H9 (cell line): ENCODE measurements at regions not wholly inside any gene's neighbourhood (a gene's known extent, or its start where the extent isn't known, plus 50 kb on each side); places are given as distances from the start of the nearest gene placed in this dataset.

Experiments used
- DNase-seq: peaks from one replicate; pipeline ENCODE4 v3.0.0-alpha.2; 2017
- H2AFZ ChIP-seq: one replicate; pipeline ENCODE4 v1.6.1; 2013; ENCODE audit warnings: mild to moderate bottlenecking, low read length, control low read depth, moderate library complexity
- H2AK5ac ChIP-seq: 2 replicates; pipeline ENCODE4 v1.6.1; 2013; ENCODE audit warnings: low read length, control low read depth, mixed read lengths; ENCODE audit not compliant: insufficient read length
- H2BK120ac ChIP-seq: one replicate; pipeline ENCODE4 v1.6.1; 2013; ENCODE audit warnings: low read depth, mild to moderate bottlenecking, low read length, control low read depth, inconsistent platforms; ENCODE audit not compliant: poor library complexity, severe bottlenecking
- H2BK12ac ChIP-seq: 2 replicates; pipeline ENCODE4 v1.6.1; 2013; ENCODE audit warnings: low read length, control low read depth, mixed read lengths, low read depth; ENCODE audit not compliant: insufficient read length
- H2BK15ac ChIP-seq: 2 replicates; pipeline ENCODE4 v1.6.1; 2013; ENCODE audit warnings: low read depth, low read length, control low read depth
- H2BK20ac ChIP-seq: one replicate; pipeline ENCODE4 v1.6.1; 2013; ENCODE audit warnings: low read depth, mild to moderate bottlenecking, low read length, control low read depth, inconsistent platforms; ENCODE audit not compliant: poor library complexity, severe bottlenecking
- H2BK5ac ChIP-seq: 2 replicates; pipeline ENCODE4 v1.6.1; 2013; ENCODE audit warnings: low read length, control low read depth, mixed read lengths; ENCODE audit not compliant: insufficient read length
- H3K14ac ChIP-seq: 2 replicates; pipeline ENCODE4 v1.6.1; 2013; ENCODE audit warnings: low read length, control low read depth; ENCODE audit not compliant: insufficient read depth
- H3K18ac ChIP-seq: 2 replicates; pipeline ENCODE4 v1.6.1; 2013; ENCODE audit warnings: low read depth, mild to moderate bottlenecking, mixed read lengths, low read length, control low read depth; ENCODE audit not compliant: insufficient read length
- H3K23ac ChIP-seq: 2 replicates; pipeline ENCODE4 v1.6.1; 2013; ENCODE audit warnings: low read length, control low read depth, mixed read lengths, low read depth; ENCODE audit not compliant: insufficient read length
- H3K23me2 ChIP-seq: 2 replicates; pipeline ENCODE4 v1.6.1; 2013; ENCODE audit warnings: low read depth, mild to moderate bottlenecking, mixed read lengths, low read length, control low read depth; ENCODE audit not compliant: insufficient read length, poor library complexity, severe bottlenecking
- H3K27ac ChIP-seq: 2 replicates; pipeline ENCODE4 v1.5.1; 2013; ENCODE audit warnings: low read length, control low read depth, mixed read lengths, low read depth; ENCODE audit not compliant: insufficient read length
- H3K27me3 ChIP-seq: 2 replicates; pipeline ENCODE4 v1.6.1; 2013; ENCODE audit warnings: low read length, control low read depth, inconsistent platforms; ENCODE audit not compliant: insufficient read depth
- H3K4ac ChIP-seq: 2 replicates; pipeline ENCODE4 v1.6.1; 2013; ENCODE audit warnings: low read depth, mild to moderate bottlenecking, control low read depth, inconsistent platforms, low read length, moderate library complexity
- H3K4me1 ChIP-seq: 2 replicates; pipeline ENCODE4 v1.6.1; 2013; ENCODE audit warnings: low read length, control low read depth, inconsistent platforms; ENCODE audit not compliant: insufficient read depth
- H3K4me2 ChIP-seq: 2 replicates; pipeline ENCODE4 v1.6.1; 2013; ENCODE audit warnings: low read length, control low read depth, mixed read lengths; ENCODE audit not compliant: insufficient read length, insufficient read depth
- H3K56ac ChIP-seq: 2 replicates; pipeline ENCODE4 v1.6.1; 2013; ENCODE audit warnings: low read depth, mild to moderate bottlenecking, mixed read lengths, low read length, control low read depth; ENCODE audit not compliant: insufficient read length
- H3K79me1 ChIP-seq: 2 replicates; pipeline ENCODE4 v1.6.1; 2013; ENCODE audit warnings: low read depth, mild to moderate bottlenecking, moderate library complexity, low read length, control low read depth, inconsistent platforms; ENCODE audit not compliant: insufficient read depth, poor library complexity, severe bottlenecking
- H3K79me2 ChIP-seq: 2 replicates; pipeline ENCODE4 v1.6.1; 2013; ENCODE audit warnings: low read length, control low read depth, inconsistent platforms; ENCODE audit not compliant: insufficient read depth
- H3K9ac ChIP-seq: 2 replicates; pipeline ENCODE4 v1.6.1; 2013; ENCODE audit warnings: low read length, control low read depth, mixed read lengths; ENCODE audit not compliant: insufficient read length; ENCODE audit errors: extremely low read depth
- H3K9me3 ChIP-seq: one replicate; pipeline ENCODE4 v1.6.1; 2013; ENCODE audit warnings: low read depth, low read length, inconsistent platforms; ENCODE audit not compliant: control insufficient read depth
- H3T11ph ChIP-seq: one replicate; pipeline ENCODE4 v1.6.1; 2013; ENCODE audit warnings: mild to moderate bottlenecking, low read length, control low read depth, inconsistent platforms
- H4K20me1 ChIP-seq: one replicate; pipeline ENCODE4 v1.6.1; 2013; ENCODE audit not compliant: control insufficient read depth, insufficient read length, insufficient read depth
- H4K5ac ChIP-seq: 2 replicates; pipeline ENCODE4 v1.6.1; 2013; ENCODE audit warnings: low read depth, mild to moderate bottlenecking, mixed read lengths, low read length, control low read depth; ENCODE audit not compliant: insufficient read length
- H4K8ac ChIP-seq: replicated peaks from 2 replicates; pipeline ENCODE4 v1.6.1; 2013; ENCODE audit warnings: low read length, control low read depth, mixed read lengths, low read depth; ENCODE audit not compliant: insufficient read length
- H4K91ac ChIP-seq: 2 replicates; pipeline ENCODE4 v1.6.1; 2013; ENCODE audit warnings: low read depth, mild to moderate bottlenecking, moderate library complexity, mixed read lengths, low read length, control low read depth; ENCODE audit not compliant: insufficient read length
- H3K27ac Mint-ChIP-seq, 3 experiments: 2 replicates in 2 of 3; 3 replicates in 1 of 3; pipeline ENCODE4 v1.8.0; 2020 to 2021; ENCODE audit warnings: mixed read lengths in 3 of 3, mild to moderate bottlenecking in 1 of 3, moderate library complexity in 1 of 3
- H3K27me3 Mint-ChIP-seq: 2 replicates; pipeline ENCODE4 v1.8.0; 2021; ENCODE audit warnings: low read depth, mild to moderate bottlenecking, moderate library complexity, mixed read lengths
- H3K36me3 Mint-ChIP-seq, 3 experiments: 2 replicates in 2 of 3; 3 replicates in 1 of 3; pipeline ENCODE4 v1.8.0; 2020 to 2021; ENCODE audit warnings: low read depth in 3 of 3, mixed read lengths in 3 of 3; ENCODE audit not compliant: insufficient read depth in 1 of 3
- H3K4me1 Mint-ChIP-seq, 2 experiments: 2 replicates each; pipeline ENCODE4 v1.8.0; 2020; ENCODE audit warnings: mixed read lengths in 2 of 2
- H3K4me3 Mint-ChIP-seq, 2 experiments: 2 replicates in 1 of 2; 3 replicates in 1 of 2; pipeline ENCODE4 v1.8.0; 2020 to 2021; ENCODE audit warnings: mild to moderate bottlenecking in 2 of 2, mixed read lengths in 2 of 2, moderate library complexity in 1 of 2
- H3K9me3 Mint-ChIP-seq, 2 experiments: 2 replicates in 1 of 2; 3 replicates in 1 of 2; pipeline ENCODE4 v1.8.0; 2020; ENCODE audit warnings: mild to moderate bottlenecking in 2 of 2, mixed read lengths in 2 of 2, moderate library complexity in 1 of 2
- WGBS: extraction: QIAGEN DNeasy Blood & Tissue Kit; methylation state at CpG from one replicate; pipeline ENCODE4 v1.1.7; 2013; ENCODE audit warnings: missing lambda C conversion rate, low lambda C conversion rate, mixed read lengths; ENCODE audit not compliant: insufficient read length; ENCODE audit errors: extremely low coverage; 5-methylcytosine and 5-hydroxymethylcytosine counted together
- TF ChIP-seq, protein P1 (sequence below): fragments of 200-600 bp; sonication (generic); conservative IDR thresholded peaks from 3 replicates; pipeline ENCODE4 v1.8.0; 2021; ENCODE audit warnings: antibody characterized with exemption, mild to moderate bottlenecking

DNA sequence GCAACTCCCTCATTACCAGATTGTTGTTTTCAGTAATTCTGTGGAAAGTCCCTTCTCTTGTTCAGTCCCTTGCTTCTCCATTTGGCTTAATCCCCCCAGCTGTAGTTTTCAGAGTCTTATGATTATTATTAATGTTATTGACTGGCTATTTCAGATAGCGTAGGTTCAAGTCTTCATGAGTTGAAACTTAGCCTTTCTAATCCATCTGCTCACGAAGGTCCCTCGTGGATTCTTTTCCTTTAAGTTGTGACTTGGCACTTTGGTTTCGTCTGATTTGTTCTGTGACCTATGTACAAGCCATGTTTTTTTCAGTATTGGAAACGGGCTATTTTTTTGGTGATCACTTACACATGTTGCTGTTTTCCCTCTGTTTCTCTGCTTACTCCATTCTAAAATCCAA is 260.3 kb downstream of the TMEM167A start:
- H3K79me1 ChIP-seq, result no peaks in the 10 kb centered on the region

More for the DNA sequence above, 260.3 kb downstream of the TMEM167A start:
- no peaks in the 10 kb centered on the region for H3K79me2 ChIP-seq
- WGBS, result no CpG with 5 or more reads among the region's 5 CpGs
- H3K9ac ChIP-seq, result no peak overlapping the region
- H2BK20ac ChIP-seq, result no peak overlapping the region
- TF ChIP-seq, protein P1, sequence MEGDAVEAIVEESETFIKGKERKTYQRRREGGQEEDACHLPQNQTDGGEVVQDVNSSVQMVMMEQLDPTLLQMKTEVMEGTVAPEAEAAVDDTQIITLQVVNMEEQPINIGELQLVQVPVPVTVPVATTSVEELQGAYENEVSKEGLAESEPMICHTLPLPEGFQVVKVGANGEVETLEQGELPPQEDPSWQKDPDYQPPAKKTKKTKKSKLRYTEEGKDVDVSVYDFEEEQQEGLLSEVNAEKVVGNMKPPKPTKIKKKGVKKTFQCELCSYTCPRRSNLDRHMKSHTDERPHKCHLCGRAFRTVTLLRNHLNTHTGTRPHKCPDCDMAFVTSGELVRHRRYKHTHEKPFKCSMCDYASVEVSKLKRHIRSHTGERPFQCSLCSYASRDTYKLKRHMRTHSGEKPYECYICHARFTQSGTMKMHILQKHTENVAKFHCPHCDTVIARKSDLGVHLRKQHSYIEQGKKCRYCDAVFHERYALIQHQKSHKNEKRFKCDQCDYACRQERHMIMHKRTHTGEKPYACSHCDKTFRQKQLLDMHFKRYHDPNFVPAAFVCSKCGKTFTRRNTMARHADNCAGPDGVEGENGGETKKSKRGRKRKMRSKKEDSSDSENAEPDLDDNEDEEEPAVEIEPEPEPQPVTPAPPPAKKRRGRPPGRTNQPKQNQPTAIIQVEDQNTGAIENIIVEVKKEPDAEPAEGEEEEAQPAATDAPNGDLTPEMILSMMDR, result no peak
- Mint-ChIP-seq H3K27ac (no peak overlapping the region), H3K4me3 (no peak overlapping the region), H3K9me3 (no peaks in the 10 kb centered on the region), H3K36me3 (no peaks in the 10 kb centered on the region), H3K27me3 (no peaks in the 10 kb centered on the region), H3K4me1 (peaks cover 35 to 38% of the 10 kb centered on the region in 2 experiments)
- H3K4me1 ChIP-seq, result peaks cover 3% of the 10 kb centered on the region; the same call in 1 of the 2 replicates
- no peak overlapping the region for H3K4ac ChIP-seq
- DNase-seq, result no peak
- H2BK120ac ChIP-seq, result no peak overlapping the region
- H4K5ac ChIP-seq, result no peak overlapping the region
- H4K20me1 ChIP-seq, result no peaks in the 10 kb centered on the region
- H2BK15ac ChIP-seq, result no peak overlapping the region
- H2AK5ac ChIP-seq, result no peak overlapping the region
- no peaks in the 10 kb centered on the region for H3K23me2 ChIP-seq
- no peak overlapping the region for H3K14ac ChIP-seq
- H3K27ac ChIP-seq, result no peak overlapping the region
- H3K23ac ChIP-seq, result no peak overlapping the region
- H4K8ac ChIP-seq, result no peak overlapping the region
- no peak overlapping the region for H2BK12ac ChIP-seq
- no peak overlapping the region for H2BK5ac ChIP-seq
- H2AFZ ChIP-seq, result no peak overlapping the region
- no peaks in the 10 kb centered on the region for H3K9me3 ChIP-seq
- H3K27me3 ChIP-seq, result no peaks in the 10 kb centered on the region
- no peak overlapping the region for H4K91ac ChIP-seq
- no peak overlapping the region for H3T11ph ChIP-seq
- H3K4me2 ChIP-seq, result no peak overlapping the region
- H3K56ac ChIP-seq, result no peak overlapping the region
- no peak overlapping the region for H3K18ac ChIP-seq
